ENCODE measurements at regions not wholly inside any gene's neighbourhood (a gene's known extent, or its start where the extent isn't known, plus 50 kb on each side); places are given as distances from the start of the nearest gene placed in this dataset.

DNA sequence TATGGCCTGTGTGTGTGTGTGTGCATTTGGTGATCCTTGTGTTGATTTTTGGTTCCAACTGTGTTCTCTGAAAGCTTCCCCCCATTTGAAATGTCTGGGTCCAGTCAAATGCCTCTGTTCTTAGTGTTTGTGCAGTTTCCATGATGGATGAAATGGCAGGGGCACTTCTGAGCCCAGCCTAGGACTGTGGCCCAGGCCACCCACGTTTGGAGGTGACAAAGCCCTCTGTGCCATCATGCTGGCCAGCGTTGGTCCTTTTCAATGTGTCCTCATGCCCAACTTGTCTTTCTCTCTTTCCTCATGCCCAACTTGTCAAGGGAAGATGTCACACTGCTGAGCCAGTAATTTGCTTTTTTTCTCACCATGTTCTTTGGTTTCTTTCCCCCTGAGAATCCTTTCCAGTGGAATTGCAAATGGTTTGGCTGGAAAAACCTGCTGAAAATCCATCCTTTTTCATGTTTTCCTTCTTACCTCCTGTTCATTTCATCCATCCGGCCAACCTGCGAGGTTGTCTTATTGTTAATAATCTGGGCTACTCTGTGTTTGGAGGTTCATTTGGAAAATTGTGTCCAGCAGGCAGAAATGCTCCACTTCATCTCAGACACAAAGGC is 113.7 kb upstream of the NAV2 start:
- H3K27ac ChIP-seq = no peak overlapping the region
- no peak for ATAC-seq (ENCODE audit: low FRiP score in 2 of 2)

DNA sequence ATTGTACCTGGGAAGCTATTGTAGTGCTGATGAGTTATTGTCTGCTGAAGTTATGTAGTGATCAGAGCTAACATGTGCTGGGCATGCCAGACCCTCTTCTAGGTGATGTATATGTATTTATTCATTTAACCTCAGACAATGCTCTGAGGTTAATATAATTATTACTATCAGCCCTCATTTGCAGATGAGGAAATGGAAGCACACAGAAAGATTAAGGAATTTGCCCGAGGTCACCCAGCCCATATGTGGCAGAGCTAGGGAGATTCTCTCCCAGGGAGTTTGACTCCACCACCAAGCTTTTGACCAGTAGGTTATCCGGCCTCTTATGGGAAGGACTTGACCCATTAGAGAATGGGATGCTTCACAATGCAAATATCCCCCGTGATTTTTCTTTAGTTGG is 114.2 kb upstream of the NAV2 start:
- 61 to 63% methylated on average over 3 of the region's 3 CpGs for WGBS, 2 donors
- Histone ChIP-seq H3K27ac (no peak overlapping the region), H3K4me3 (no peak overlapping the region), H3K9me3 (no peaks in the 10 kb centered on the region), H3K27me3 (peaks cover 0 to 1% (median 0%) of the 10 kb centered on the region in 4 donors), H3K4me1 (peaks cover 0 to 2% (median 0%) of the 10 kb centered on the region in 4 donors), H3K36me3 (no peaks in the 10 kb centered on the region)
- no peak for ATAC-seq (ENCODE audit: low FRiP score in 2 of 2)
- no peak for DNase-seq
- no peak for TF ChIP-seq EP300 (IDR thresholded peaks at IDR 0.05)
- TF ChIP-seq, protein P1, sequence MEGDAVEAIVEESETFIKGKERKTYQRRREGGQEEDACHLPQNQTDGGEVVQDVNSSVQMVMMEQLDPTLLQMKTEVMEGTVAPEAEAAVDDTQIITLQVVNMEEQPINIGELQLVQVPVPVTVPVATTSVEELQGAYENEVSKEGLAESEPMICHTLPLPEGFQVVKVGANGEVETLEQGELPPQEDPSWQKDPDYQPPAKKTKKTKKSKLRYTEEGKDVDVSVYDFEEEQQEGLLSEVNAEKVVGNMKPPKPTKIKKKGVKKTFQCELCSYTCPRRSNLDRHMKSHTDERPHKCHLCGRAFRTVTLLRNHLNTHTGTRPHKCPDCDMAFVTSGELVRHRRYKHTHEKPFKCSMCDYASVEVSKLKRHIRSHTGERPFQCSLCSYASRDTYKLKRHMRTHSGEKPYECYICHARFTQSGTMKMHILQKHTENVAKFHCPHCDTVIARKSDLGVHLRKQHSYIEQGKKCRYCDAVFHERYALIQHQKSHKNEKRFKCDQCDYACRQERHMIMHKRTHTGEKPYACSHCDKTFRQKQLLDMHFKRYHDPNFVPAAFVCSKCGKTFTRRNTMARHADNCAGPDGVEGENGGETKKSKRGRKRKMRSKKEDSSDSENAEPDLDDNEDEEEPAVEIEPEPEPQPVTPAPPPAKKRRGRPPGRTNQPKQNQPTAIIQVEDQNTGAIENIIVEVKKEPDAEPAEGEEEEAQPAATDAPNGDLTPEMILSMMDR (IDR thresholded peaks at IDR 0.05) = no peak
- no peak for TF ChIP-seq POLR2AphosphoS5 (IDR thresholded peaks at IDR 0.05)
- TF ChIP-seq POLR2A (IDR thresholded peaks at IDR 0.05) = no peak

More for the DNA sequence above, 113.7 kb upstream of the NAV2 start:
- TF ChIP-seq, protein P1 (IDR thresholded peaks at IDR 0.05) = no peak
- TF ChIP-seq EP300 (IDR thresholded peaks at IDR 0.05) (no peak), POLR2AphosphoS5 (IDR thresholded peaks at IDR 0.05) (no peak)
- Histone ChIP-seq H3K36me3 (no peaks in the 10 kb centered on the region), H3K4me3 (no peak overlapping the region), H3K27me3 (peaks cover 0 to 1% (median 0%) of the 10 kb centered on the region in 4 donors), H3K9me3 (no peaks in the 10 kb centered on the region), H3K4me1 (peaks cover 0 to 2% (median 0%) of the 10 kb centered on the region in 4 donors)
- no peak for DNase-seq
- WGBS, 2 donors = 81 to 82% methylated on average over 4 of the region's 4 CpGs

DNA sequence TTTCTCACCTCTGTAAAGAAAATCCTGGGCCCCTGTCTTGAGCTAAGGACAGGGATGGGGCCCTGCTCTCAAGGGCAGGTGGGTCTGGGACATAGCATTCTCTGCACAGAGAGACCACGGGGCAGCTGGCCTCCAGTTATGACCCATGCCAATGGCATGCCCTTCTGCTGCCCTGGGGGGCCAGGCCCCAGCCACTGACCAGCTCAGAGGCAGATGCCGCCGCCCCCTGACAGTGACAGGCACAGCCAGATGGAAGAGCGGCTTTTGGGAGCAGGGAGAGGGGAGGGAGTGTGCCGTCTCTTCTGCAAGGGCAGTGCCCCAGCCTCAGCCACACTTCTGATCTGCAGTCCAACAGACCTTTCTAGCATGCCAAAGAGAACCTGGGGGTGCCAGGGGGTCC is 114.8 kb upstream of the NAV2 start:
- Histone ChIP-seq H3K9me3 (no peaks in the 10 kb centered on the region), H3K27me3 (peaks cover 0 to 1% (median 0%) of the 10 kb centered on the region in 4 donors), H3K27ac (no peak overlapping the region), H3K36me3 (no peaks in the 10 kb centered on the region), H3K4me1 (peaks cover 0 to 2% (median 0%) of the 10 kb centered on the region in 4 donors), H3K4me3 (no peak overlapping the region)
- TF ChIP-seq POLR2AphosphoS5 (IDR thresholded peaks at IDR 0.05) (no peak), EP300 (IDR thresholded peaks at IDR 0.05) (no peak), POLR2A (IDR thresholded peaks at IDR 0.05) (no peak)
- TF ChIP-seq, protein P1 (IDR thresholded peaks at IDR 0.05) = no peak
- no peak for ATAC-seq (ENCODE audit: low FRiP score in 2 of 2)
- 78 to 88% methylated on average over 5 of the region's 5 CpGs for whole genome bisulfite sequencing, 2 donors
- peak in 1 of 2 donors; percentile 56 for DNase-seq

DNA sequence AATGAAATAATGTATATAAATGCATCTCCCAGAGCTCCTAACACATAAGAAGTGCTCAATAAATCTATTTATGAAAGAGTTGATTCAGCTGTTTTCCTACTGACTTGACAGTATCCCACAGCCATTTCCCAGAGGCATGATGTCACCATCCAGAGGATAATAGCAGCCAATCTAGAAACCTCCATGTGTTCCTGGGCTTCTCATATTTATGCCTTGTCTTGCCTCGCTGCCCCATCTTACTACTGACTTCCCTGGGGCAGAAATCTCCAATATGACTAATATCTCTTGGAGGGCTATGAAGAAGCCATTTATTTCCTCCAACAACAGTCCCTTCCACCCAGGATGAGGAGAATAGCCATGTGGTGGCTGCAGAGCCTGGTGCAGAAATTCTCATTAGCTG is 115.4 kb upstream of the NAV2 start:
- WGBS, 2 donors = 100% methylated on average over 1 of the region's 1 CpG
- H3K4me1 ChIP-seq = peaks cover 0 to 2% (median 0%) of the 10 kb centered on the region in 4 donors
- TF ChIP-seq POLR2AphosphoS5 (IDR thresholded peaks at IDR 0.05) (no peak), POLR2A (IDR thresholded peaks at IDR 0.05) (no peak), EP300 (IDR thresholded peaks at IDR 0.05) (no peak)
- TF ChIP-seq, protein P1 (IDR thresholded peaks at IDR 0.05) = no peak
- H3K4me3 ChIP-seq = no peak overlapping the region
- ATAC-seq (ENCODE audit: low FRiP score in 2 of 2) (peak in 1 of 2 donors; percentile 24), DNase-seq (no peak)
- H3K27ac ChIP-seq = no peak overlapping the region
- peaks cover 0 to 1% (median 0%) of the 10 kb centered on the region in 4 donors for H3K27me3 ChIP-seq
- H3K9me3 ChIP-seq = no peaks in the 10 kb centered on the region
- no peaks in the 10 kb centered on the region for H3K36me3 ChIP-seq

All from upper lobe of left lung (tissue), 6 donors.